A673 (cell line): ENCODE measurements at regions not wholly inside any gene's neighbourhood (a gene's known extent, or its start where the extent isn't known, plus 50 kb on each side); places are given as distances from the start of the nearest gene placed in this dataset.

Experiments
- BruUV-seq: library from RNA; stranded (reverse); fragments of 400-500 nt; replicated peaks from 2 replicates; lab custom pipeline; 2021; lab: Mats Ljungman, UMichigan
- CTCF ChIA-PET: fragments of 300-600 bp; sonication (Branson Sonifier 250); formaldehyde crosslinking; loops from one replicate; lab custom pipeline; 2022; ENCODE audit warnings: antibody characterized with exemption; lab: Charles Lee
- POLR2A ChIA-PET: fragments of 300-600 bp; sonication (Branson Sonifier 250); formaldehyde crosslinking; loops from one replicate; lab custom pipeline; 2022; ENCODE audit warnings: antibody characterized with exemption; ENCODE audit not compliant: low non-redundant PET; lab: Charles Lee
- DNase-seq: peaks from one replicate; pipeline ENCODE4 v3.0.0-alpha.2; 2015; ENCODE audit warnings: low spot score
- H3K27ac ChIP-seq: fragments of 200-600 bp; sonication (generic); 2 replicates; pipeline ENCODE4 v1.5.1; 2016; ENCODE audit warnings: mixed run types, low read depth, mild to moderate bottlenecking, mixed read lengths, antibody characterized with exemption, low read length; ENCODE audit not compliant: poor library complexity, severe bottlenecking
- H3K27me3 ChIP-seq: fragments of 200-600 bp; sonication (generic); replicated peaks from 2 replicates; pipeline ENCODE4 v1.6.1; 2017; ENCODE audit warnings: mixed run types, low read depth, mild to moderate bottlenecking, mixed read lengths, antibody characterized with exemption, low read length; ENCODE audit not compliant: insufficient read depth, poor library complexity
- H3K36me3 ChIP-seq: fragments of 200-600 bp; sonication (generic); 2 replicates; pipeline ENCODE4 v1.6.1; 2016; ENCODE audit warnings: mixed run types, mild to moderate bottlenecking, mixed read lengths, antibody characterized with exemption, low read length; ENCODE audit not compliant: insufficient read depth, poor library complexity, severe bottlenecking
- H3K4me1 ChIP-seq: fragments of 200-600 bp; sonication (generic); 2 replicates; pipeline ENCODE4 v1.6.1; 2017; ENCODE audit warnings: mixed run types, mild to moderate bottlenecking, mixed read lengths, antibody characterized with exemption, low read length; ENCODE audit not compliant: insufficient read depth, poor library complexity, severe bottlenecking
- H3K4me3 ChIP-seq: fragments of 200-600 bp; sonication (generic); 2 replicates; pipeline ENCODE4 v1.5.1; 2016; ENCODE audit warnings: low read depth, mixed run types, mild to moderate bottlenecking, mixed read lengths, low read length; ENCODE audit not compliant: poor library complexity, severe bottlenecking
- H3K9me3 ChIP-seq: fragments of 200-600 bp; sonication (generic); 2 replicates; pipeline ENCODE4 v1.6.1; 2016; ENCODE audit warnings: mixed run types, low read depth, mild to moderate bottlenecking, mixed read lengths, antibody characterized with exemption, low read length; ENCODE audit not compliant: poor library complexity, severe bottlenecking
- EZH2 ChIP-seq: fragments of 200-600 bp; sonication (generic); IDR thresholded peaks from 2 replicates; pipeline ENCODE4 v1.6.1; 2017; ENCODE audit warnings: borderline replicate concordance, low read depth, mild to moderate bottlenecking, mixed read lengths, antibody characterized with exemption, low read length; ENCODE audit not compliant: poor library complexity, severe bottlenecking
- intact Hi-C: fragments of 100-400 bp; cut with micrococcal nuclease; formaldehyde crosslinking; loops from one replicate; pipeline ENCODE4 v1.10.0; 2022; ENCODE audit not compliant: unreplicated experiment
- TF ChIP-seq, protein P1 (sequence below): fragments of 300-800, 200-600 bp; sonication (generic); conservative IDR thresholded peaks from 2 replicates; pipeline ENCODE4 v1.5.1; 2017; ENCODE audit warnings: low read depth, mild to moderate bottlenecking, antibody characterized with exemption, low read length, moderate library complexity, mixed read lengths

- no TSS peak for BruUV-seq
- TF ChIP-seq EZH2: no peak
- TF ChIP-seq, protein P1, sequence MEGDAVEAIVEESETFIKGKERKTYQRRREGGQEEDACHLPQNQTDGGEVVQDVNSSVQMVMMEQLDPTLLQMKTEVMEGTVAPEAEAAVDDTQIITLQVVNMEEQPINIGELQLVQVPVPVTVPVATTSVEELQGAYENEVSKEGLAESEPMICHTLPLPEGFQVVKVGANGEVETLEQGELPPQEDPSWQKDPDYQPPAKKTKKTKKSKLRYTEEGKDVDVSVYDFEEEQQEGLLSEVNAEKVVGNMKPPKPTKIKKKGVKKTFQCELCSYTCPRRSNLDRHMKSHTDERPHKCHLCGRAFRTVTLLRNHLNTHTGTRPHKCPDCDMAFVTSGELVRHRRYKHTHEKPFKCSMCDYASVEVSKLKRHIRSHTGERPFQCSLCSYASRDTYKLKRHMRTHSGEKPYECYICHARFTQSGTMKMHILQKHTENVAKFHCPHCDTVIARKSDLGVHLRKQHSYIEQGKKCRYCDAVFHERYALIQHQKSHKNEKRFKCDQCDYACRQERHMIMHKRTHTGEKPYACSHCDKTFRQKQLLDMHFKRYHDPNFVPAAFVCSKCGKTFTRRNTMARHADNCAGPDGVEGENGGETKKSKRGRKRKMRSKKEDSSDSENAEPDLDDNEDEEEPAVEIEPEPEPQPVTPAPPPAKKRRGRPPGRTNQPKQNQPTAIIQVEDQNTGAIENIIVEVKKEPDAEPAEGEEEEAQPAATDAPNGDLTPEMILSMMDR: no peak
- H3K4me1 ChIP-seq: peaks cover 9% of the 10 kb centered on the region
- POLR2A ChIA-PET: no interaction called here
- H3K4me3 ChIP-seq: no peak overlapping the region
- H3K9me3 ChIP-seq: no peaks in the 10 kb centered on the region
- H3K36me3 ChIP-seq: no peaks in the 10 kb centered on the region
- no peak for DNase-seq
- CTCF ChIA-PET: no interaction called here
- no peaks in the 10 kb centered on the region for H3K27me3 ChIP-seq
- intact Hi-C loops: loop anchor here (10.0 kb wide), 2 partner anchors 67 to 623 kb away; no protein-coding TSS in a partner anchor
- H3K27ac ChIP-seq: no peak overlapping the region
Measured at GRCh38 chr16:66278111-66278531, 88.4 kb upstream of the CDH5 start.

DNA sequence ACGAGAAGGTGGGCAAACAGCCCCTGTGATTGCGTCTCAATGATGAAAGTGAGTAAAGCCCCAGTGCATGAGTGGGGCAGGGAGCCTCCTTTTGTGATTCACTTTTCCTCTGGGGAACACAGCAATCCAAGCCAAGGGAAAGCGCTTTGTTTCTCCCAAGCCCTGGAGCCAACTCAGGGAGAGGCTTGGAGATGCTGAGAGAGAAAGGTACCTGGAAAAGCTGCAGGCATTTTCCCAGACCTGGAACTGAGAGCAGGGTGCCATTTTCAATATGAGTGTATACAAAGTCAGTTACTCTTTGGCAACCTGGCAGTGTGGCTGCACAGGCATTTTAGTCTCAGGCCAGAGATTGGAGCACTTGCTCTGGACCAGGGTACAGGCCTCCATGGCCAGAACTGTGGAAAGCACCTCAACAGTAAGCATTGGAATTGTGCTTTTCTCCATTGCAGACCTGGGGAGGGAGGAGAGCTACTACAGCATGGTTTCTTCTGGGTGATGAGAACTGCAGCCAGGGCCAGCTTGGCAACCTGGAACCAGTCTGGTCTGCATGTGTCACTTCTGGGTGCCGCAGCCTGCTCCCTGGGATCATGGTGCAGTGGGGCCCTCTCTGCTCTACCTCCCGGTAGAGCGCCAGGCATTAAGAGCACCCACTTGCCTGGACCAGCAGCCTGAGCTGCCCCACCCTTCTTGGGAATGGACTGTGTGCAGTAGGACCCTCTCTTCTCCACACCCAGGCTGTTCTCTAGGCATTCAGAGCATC lies 89.0 kb upstream of the CDH5 start:
- DNase-seq: no peak
- Histone ChIP-seq H3K27ac (no peak overlapping the region), H3K27me3 (no peaks in the 10 kb centered on the region), H3K4me1 (peaks cover 9% of the 10 kb centered on the region), H3K9me3 (no peaks in the 10 kb centered on the region), H3K4me3 (no peak overlapping the region), H3K36me3 (no peaks in the 10 kb centered on the region)
- ChIA-PET CTCF (no interaction called here), POLR2A (no interaction called here)
- no peak for TF ChIP-seq EZH2
- TF ChIP-seq, protein P1: no peak
- no TSS peak for BruUV-seq
- intact Hi-C loops: loop anchor here (10.0 kb wide), 2 partner anchors 67 to 623 kb away; no protein-coding TSS in a partner anchor

DNA sequence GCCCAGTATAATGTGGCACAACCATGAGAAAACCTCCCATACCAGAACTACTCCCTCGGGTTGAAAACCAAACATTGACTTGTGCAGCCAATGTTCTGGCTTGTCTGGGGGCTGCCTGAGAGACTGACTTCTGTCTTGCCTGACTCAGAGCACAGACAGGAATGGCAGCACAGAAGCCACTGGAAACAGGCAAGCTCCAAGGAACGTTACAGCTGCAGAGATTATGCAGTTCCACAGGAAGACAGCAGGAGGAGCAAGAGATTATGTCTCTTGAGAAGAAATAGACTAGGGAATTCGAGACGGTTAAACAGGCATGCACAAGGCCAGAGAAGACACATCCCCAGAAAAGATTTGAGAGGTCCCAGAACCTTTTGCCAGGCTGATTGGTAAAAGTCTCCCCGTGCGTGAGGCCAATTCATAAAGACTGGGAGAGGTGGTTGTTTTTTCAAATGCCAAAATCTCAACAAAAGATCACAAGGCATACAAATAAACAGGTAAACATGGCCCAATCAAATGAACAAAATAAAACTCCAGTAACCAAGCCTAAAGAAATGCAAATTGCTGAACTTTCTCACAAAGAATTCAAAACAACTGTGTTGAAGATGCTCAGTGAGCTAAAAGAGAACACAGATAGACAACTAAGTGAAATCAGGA lies 90.6 kb upstream of the CDH5 start:
- ChIA-PET POLR2A (no interaction called here), CTCF (interaction anchor here (0.9 to 1.0 kb wide), 3 partner anchors 39 to 199 kb away, joined by 3 to 6 read pairs (median 3); no protein-coding TSS in a partner anchor)
- Histone ChIP-seq H3K4me1 (peaks cover 12% of the 10 kb centered on the region), H3K27me3 (no peaks in the 10 kb centered on the region), H3K27ac (no peak overlapping the region), H3K9me3 (no peaks in the 10 kb centered on the region), H3K36me3 (no peaks in the 10 kb centered on the region), H3K4me3 (no peak overlapping the region)
- intact Hi-C loops: loop anchor here (1.0 to 10.0 kb wide), 4 partner anchors 39 to 621 kb away; no protein-coding TSS in a partner anchor
- TF ChIP-seq EZH2: no peak
- TF ChIP-seq, protein P1: peak; percentile 80
- peak; percentile 83 for DNase-seq
- no TSS peak for BruUV-seq
